ENCODE measurements at regions not wholly inside any gene's neighbourhood (a gene's known extent, or its start where the extent isn't known, plus 50 kb on each side); places are given as distances from the start of the nearest gene placed in this dataset.

DNA sequence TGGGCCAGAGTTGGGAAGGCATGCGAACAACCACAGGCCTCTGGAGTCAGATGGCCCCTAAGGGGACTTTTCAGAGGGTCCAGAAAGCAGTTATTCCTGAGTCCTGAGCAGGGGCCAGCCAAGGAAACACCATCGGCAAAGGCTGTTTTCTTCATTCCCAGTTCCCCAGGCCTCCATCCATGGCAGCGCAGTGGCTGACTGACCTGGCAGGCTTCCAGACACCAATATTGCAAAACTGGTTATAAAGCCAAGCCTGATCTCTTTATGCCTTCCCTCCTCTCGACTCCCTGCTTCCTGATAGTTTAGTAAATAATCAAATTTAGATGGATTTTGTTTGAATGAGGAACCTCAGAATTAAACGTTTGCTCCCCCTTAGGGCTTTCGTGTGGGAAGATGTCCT, 133.4 kb upstream of the ITGA6 start:
- peak; percentile 70 for DNase-seq (ENCODE audit: low read depth)
- TF ChIP-seq, protein P1, sequence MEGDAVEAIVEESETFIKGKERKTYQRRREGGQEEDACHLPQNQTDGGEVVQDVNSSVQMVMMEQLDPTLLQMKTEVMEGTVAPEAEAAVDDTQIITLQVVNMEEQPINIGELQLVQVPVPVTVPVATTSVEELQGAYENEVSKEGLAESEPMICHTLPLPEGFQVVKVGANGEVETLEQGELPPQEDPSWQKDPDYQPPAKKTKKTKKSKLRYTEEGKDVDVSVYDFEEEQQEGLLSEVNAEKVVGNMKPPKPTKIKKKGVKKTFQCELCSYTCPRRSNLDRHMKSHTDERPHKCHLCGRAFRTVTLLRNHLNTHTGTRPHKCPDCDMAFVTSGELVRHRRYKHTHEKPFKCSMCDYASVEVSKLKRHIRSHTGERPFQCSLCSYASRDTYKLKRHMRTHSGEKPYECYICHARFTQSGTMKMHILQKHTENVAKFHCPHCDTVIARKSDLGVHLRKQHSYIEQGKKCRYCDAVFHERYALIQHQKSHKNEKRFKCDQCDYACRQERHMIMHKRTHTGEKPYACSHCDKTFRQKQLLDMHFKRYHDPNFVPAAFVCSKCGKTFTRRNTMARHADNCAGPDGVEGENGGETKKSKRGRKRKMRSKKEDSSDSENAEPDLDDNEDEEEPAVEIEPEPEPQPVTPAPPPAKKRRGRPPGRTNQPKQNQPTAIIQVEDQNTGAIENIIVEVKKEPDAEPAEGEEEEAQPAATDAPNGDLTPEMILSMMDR (conservative IDR thresholded peaks at IDR 0.05; ENCODE audit: low read depth, low read length) = no peak
- no peak overlapping the region for H3K4me3 ChIP-seq (ENCODE audit: low read depth, low read length)

DNA sequence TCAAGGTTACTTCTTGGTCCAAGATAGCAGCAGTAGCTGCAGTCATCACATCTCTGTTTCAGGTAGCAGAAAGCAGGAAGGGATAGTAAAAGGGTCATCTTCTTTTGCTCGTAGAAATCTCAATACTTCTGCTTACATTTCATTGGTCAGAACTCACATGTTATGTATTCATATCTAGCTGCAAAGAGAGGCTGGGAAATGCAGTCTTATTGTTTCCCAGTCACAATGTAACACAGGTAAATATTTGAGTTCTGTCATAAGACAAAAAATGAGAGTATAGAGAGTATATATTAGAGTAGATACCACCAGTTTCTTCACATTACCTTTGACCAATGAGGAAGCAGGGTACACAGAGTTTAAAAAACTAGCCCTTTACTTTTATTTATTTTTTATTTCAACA, 132.4 kb upstream of the ITGA6 start:
- TF ChIP-seq, protein P1 (conservative IDR thresholded peaks at IDR 0.05; ENCODE audit: low read depth, low read length) = no peak
- DNase-seq (ENCODE audit: low read depth) = no peak

DNA sequence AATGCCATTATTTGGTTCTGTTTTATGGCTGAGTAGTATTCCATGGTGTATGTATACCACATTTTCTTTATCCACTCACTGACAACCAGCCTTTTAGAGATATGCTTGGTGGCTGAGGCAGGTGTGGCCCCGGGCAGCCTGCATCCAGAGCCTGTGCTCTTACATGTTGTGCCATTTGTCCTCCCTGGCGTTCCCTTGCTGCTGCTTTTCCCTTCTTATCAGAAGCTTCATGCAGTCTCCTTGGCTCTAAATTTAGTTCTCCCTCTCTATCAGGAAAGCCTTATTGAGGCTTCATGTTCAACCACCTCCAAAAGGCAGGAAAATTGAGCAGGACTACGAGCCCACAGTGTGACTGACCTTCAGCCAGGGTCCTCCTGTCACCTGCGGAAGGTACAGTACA, 131.7 kb upstream of the ITGA6 start:
- TF ChIP-seq, protein P1 (conservative IDR thresholded peaks at IDR 0.05; ENCODE audit: low read depth, low read length) = no peak
- no peak for DNase-seq (ENCODE audit: low read depth)
- no peak overlapping the region for H3K4me3 ChIP-seq (ENCODE audit: low read depth, low read length)

More for the DNA sequence above, 132.4 kb upstream of the ITGA6 start:
- no peak overlapping the region for H3K4me3 ChIP-seq (ENCODE audit: low read depth, low read length)

DNA sequence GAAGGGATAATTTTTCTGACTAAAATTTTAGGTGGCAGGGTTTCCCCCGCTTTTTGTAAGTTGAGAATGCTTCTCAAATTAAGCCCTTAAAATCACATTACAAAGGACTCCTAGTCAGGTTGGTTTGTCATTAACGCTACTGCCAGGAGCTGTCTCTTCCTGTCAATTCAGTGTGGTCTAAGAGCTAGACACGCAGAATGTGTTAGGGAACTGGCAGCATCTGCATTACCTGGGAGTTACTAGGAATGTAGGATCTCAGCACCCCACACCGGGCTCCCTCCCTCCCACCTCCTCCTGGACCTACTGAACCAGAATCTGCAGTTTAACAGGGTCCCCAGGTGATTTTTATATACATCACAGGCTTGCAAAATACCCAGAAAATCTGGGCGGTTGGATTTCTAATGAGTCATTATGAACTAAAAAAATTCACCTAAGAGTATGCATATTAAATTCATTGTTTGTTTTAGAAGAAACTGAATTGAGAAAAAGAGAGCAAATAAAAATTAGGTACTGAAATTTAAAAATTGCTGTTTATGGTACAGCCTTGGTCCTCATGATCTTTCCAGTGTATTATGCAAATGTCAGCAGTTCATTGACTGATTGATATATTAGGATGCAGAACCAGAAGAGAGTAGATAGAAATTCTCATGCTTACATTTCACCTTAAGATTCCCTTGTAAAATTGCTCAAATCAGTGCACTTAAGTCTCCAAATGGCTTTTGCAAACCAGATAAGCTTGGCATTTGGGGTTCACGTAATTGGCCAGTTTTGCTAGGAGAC, 130.9 kb upstream of the ITGA6 start:
- DNase-seq (ENCODE audit: low read depth) = no peak
- TF ChIP-seq, protein P1 (conservative IDR thresholded peaks at IDR 0.05; ENCODE audit: low read depth, low read length) = no peak
- H3K4me3 ChIP-seq (ENCODE audit: low read depth, low read length) = no peak overlapping the region

DNA sequence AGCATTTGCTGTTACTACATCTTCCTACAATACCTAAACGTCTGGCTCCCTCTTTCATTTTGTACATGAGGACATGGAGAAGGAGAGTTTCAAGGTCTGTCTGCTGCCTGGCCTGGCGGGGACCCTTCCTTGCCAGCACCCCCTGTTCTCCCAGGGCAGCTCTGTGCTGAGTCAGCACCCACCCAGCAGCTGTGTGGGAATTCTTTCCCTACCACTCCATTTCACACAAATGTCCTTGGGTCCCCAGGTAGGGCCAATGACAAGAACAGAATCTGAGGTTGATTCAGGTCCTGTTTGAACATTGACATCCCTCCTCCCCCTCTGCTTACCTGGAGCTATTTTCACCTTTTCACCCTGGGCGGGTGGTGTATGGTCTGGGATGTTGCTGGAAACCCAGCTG, 129.9 kb upstream of the ITGA6 start:
- H3K4me3 ChIP-seq (ENCODE audit: low read depth, low read length) = no peak overlapping the region
- TF ChIP-seq, protein P1 (conservative IDR thresholded peaks at IDR 0.05; ENCODE audit: low read depth, low read length) = no peak
- DNase-seq (ENCODE audit: low read depth) = no peak

DNA sequence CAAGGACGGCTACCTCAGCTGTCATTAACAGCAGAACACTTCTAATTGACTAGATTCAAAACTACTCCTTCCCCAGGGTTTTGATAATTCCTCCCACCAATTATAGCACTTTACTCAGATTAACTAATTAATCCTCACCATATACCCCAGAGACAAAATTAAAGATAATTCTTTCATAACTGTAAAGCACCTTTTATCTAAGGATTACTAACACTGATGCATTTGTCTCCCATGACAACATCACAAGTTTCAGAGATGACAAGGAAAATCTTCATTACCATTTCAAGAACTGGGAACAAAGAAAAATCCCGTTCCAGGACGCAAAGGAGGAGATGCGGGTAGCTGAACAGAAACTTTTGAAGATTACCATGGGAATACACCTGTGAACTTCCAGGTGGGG, 129.4 kb upstream of the ITGA6 start:
- DNase-seq (ENCODE audit: low read depth) = no peak
- H3K4me3 ChIP-seq (ENCODE audit: low read depth, low read length) = no peak overlapping the region
- TF ChIP-seq, protein P1 (conservative IDR thresholded peaks at IDR 0.05; ENCODE audit: low read depth, low read length) = no peak

DNA sequence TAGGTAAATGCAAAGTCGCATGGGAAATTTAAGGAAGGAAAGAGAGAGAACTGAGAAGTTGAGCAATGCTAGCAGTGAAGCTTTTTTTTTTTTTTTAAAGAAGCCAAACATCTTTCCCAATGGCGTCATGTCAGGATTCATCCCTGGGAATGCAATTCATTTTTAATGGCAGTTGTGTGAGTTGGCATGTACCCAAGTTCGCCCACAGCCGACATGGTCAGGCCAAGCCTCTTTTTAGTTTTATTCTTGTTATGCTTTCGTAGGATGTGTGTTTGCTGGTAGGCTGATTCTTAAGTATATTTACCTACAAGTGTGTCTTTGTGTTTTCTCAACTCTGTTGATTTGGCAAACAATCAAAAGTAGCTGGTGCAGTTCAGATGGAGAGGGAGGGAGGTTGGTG, 127.6 kb upstream of the ITGA6 start:
- DNase-seq (ENCODE audit: low read depth) = no peak

More for the DNA sequence above, 127.6 kb upstream of the ITGA6 start:
- TF ChIP-seq, protein P1 (conservative IDR thresholded peaks at IDR 0.05; ENCODE audit: low read depth, low read length) = no peak
- H3K4me3 ChIP-seq (ENCODE audit: low read depth, low read length) = no peak overlapping the region

All from choroid plexus epithelial cell (primary cell).